Endothelial cell of umbilical vein (primary cell): ENCODE measurements at regions not wholly inside any gene's neighbourhood (a gene's known extent, or its start where the extent isn't known, plus 50 kb on each side); places are given as distances from the start of the nearest gene placed in this dataset.

ENCODE experiments used
- BruUV-seq: library from RNA; stranded (reverse); fragments of 400-500 nt; replicated peaks from 2 replicates; lab custom pipeline; 2021; lab: Mats Ljungman, UMichigan
- CTCF ChIA-PET: fragments of 300-600, 350-600 bp; sonication (Branson Sonifier 250); formaldehyde crosslinking; loops from one replicate; lab custom pipeline; 2021; ENCODE audit warnings: antibody characterized with exemption, inconsistent platforms; lab: Charles Lee
- POLR2A ChIA-PET: fragments of 300-600, 350-600 bp; sonication (Branson Sonifier 250); formaldehyde crosslinking; loops from one replicate; lab custom pipeline; 2021; ENCODE audit warnings: antibody characterized with exemption, inconsistent platforms; lab: Charles Lee
- DNase-seq: peaks from one replicate; pipeline ENCODE4 v3.0.0-alpha.2; 2011; ENCODE audit warnings: low read depth, low spot score
- FAIRE-seq: peaks from 2 replicates; lab custom pipeline; 2011; peaks lifted over from hg19 to GRCh38; lab: Jason Lieb, UNC
- H2AFZ ChIP-seq: 2 replicates; pipeline ENCODE4 v1.6.0; 2012; ENCODE audit warnings: low read depth, low read length, control low read depth, inconsistent platforms
- H3K27ac ChIP-seq: 2 replicates; pipeline ENCODE4 v1.5.1; 2011; ENCODE audit warnings: low read depth, mild to moderate bottlenecking, control low read depth, low read length, moderate library complexity; ENCODE audit not compliant: insufficient read depth
- H3K27me3 ChIP-seq, 2 experiments: 2 replicates each; pipeline versions ENCODE4 v1.6.0 to v1.6.1; 2011; ENCODE audit warnings: low read length in 2 of 2, mixed read lengths in 1 of 2; ENCODE audit not compliant: control insufficient read depth in 2 of 2, insufficient read depth in 2 of 2
- H3K36me3 ChIP-seq, 2 experiments: 2 replicates in 1 of 2; 3 replicates in 1 of 2; pipeline ENCODE4 v1.5.1; 2011; ENCODE audit warnings: low read length in 2 of 2, mild to moderate bottlenecking in 1 of 2, moderate library complexity in 1 of 2; ENCODE audit not compliant: control insufficient read depth in 2 of 2, insufficient read depth in 2 of 2; ENCODE audit errors: extremely low read depth in 1 of 2
- H3K4me1 ChIP-seq: 3 replicates; pipeline ENCODE4 v1.5.1; 2011; ENCODE audit warnings: mild to moderate bottlenecking, low read length; ENCODE audit not compliant: control insufficient read depth, insufficient read depth; ENCODE audit errors: extremely low read depth
- H3K4me2 ChIP-seq: 2 replicates; pipeline ENCODE4 v1.6.1; 2011; ENCODE audit warnings: low read length, control low read depth, mixed read lengths; ENCODE audit not compliant: insufficient read depth
- H3K4me3 ChIP-seq, 3 experiments: fragments of 200-600 bp in 1 of 3; sonication (generic), shearing (Covaris generic) in 1 of 3; replicated peaks in 1 of 3; 2 replicates each; pipeline ENCODE4 v1.5.1; 2011 to 2016; ENCODE audit warnings: control low read depth in 3 of 3, low read length in 3 of 3, mild to moderate bottlenecking in 2 of 3, inconsistent platforms in 1 of 3, low read depth in 1 of 3, moderate library complexity in 1 of 3; ENCODE audit not compliant: insufficient read depth in 1 of 3
- H3K79me2 ChIP-seq: 2 replicates; pipeline ENCODE4 v1.6.0; 2012; ENCODE audit warnings: low read length, inconsistent platforms; ENCODE audit not compliant: control insufficient read depth, insufficient read depth
- H3K9ac ChIP-seq: replicated peaks from 2 replicates; pipeline ENCODE3; 2011; ENCODE audit warnings: low read length, control low read depth; ENCODE audit not compliant: insufficient read depth; ENCODE audit errors: extremely low read depth
- H3K9me1 ChIP-seq: replicated peaks from 3 replicates; pipeline ENCODE4 v1.6.0; 2011; ENCODE audit warnings: mild to moderate bottlenecking, low read length; ENCODE audit not compliant: control insufficient read depth, insufficient read depth; ENCODE audit errors: extremely low read depth
- H3K9me3 ChIP-seq: replicated peaks from 2 replicates; pipeline ENCODE4 v1.5.1; 2012; ENCODE audit warnings: low read length, inconsistent platforms; ENCODE audit not compliant: control insufficient read depth, insufficient read depth
- H4K20me1 ChIP-seq: replicated peaks from 2 replicates; pipeline ENCODE3; 2011; ENCODE audit warnings: mild to moderate bottlenecking, low read length; ENCODE audit not compliant: control insufficient read depth, insufficient read depth; ENCODE audit errors: extremely low read depth
- EZH2 ChIP-seq: IDR thresholded peaks from 2 replicates; pipeline ENCODE4 v1.6.1; 2012; ENCODE audit warnings: borderline replicate concordance, low read depth, mild to moderate bottlenecking, moderate library complexity, low read length, inconsistent platforms; ENCODE audit not compliant: severe bottlenecking
- FOS ChIP-seq: IDR thresholded peaks from 2 replicates; pipeline ENCODE4 v1.6.1; 2011; ENCODE audit warnings: mild to moderate bottlenecking, low read length, moderate library complexity, borderline replicate concordance; ENCODE audit not compliant: insufficient read depth
- GATA2 ChIP-seq: IDR thresholded peaks from 2 replicates; pipeline ENCODE4 v1.7.0; 2011; ENCODE audit warnings: low read depth, mild to moderate bottlenecking, moderate library complexity, mixed read lengths, low read length; ENCODE audit not compliant: insufficient read length, insufficient read depth
- JUN ChIP-seq: IDR thresholded peaks from 2 replicates; pipeline ENCODE4 v1.6.1; 2011; ENCODE audit warnings: borderline replicate concordance, low read depth; ENCODE audit not compliant: insufficient read length, insufficient read depth
- MYC ChIP-seq: IDR thresholded peaks from one replicate; pipeline ENCODE4 v1.6.1; 2011; ENCODE audit warnings: mild to moderate bottlenecking, low read depth, low read length
- POLR2A ChIP-seq: IDR thresholded peaks from 2 replicates; pipeline ENCODE4 v1.6.1; 2012; ENCODE audit warnings: low read depth, mild to moderate bottlenecking, control low read depth, low read length
- POLR2AphosphoS5 ChIP-seq: IDR thresholded peaks from 2 replicates; pipeline ENCODE4 v1.6.1; 2012; ENCODE audit warnings: low read depth, mild to moderate bottlenecking, control low read depth, low read length, moderate library complexity; ENCODE audit not compliant: insufficient read depth
- dilution Hi-C: fragments of 300-500 bp; cut with MboI; formaldehyde crosslinking; loops from one replicate; pipeline ENCODE4 v1.15.0; 2019; ENCODE audit warnings: low sequenced_read_pairs; ENCODE audit not compliant: extremely low pct_ligation_motif_present
- intact Hi-C: fragments of 100-400 bp; cut with micrococcal nuclease; formaldehyde crosslinking; loops from one replicate; pipeline ENCODE4 v1.10.0; 2022
- TF ChIP-seq, protein P1 (sequence below): IDR thresholded peaks from 2 replicates; pipeline ENCODE4 v1.6.1; 2011; ENCODE audit not compliant: insufficient read depth, insufficient read length
- TF ChIP-seq, protein P2 (sequence below), 2 donors: IDR thresholded peaks; 1 replicate in 1 of 2; 2 replicates in 1 of 2; pipeline ENCODE4 v1.5.1; 2011; ENCODE audit warnings: low read length in 2 of 2, mild to moderate bottlenecking in 2 of 2, moderate library complexity in 2 of 2, control low read depth in 1 of 2, inconsistent platforms in 1 of 2, low read depth in 1 of 2; ENCODE audit not compliant: insufficient read depth in 1 of 2; ENCODE audit errors: extremely low read depth in 1 of 2

DNA sequence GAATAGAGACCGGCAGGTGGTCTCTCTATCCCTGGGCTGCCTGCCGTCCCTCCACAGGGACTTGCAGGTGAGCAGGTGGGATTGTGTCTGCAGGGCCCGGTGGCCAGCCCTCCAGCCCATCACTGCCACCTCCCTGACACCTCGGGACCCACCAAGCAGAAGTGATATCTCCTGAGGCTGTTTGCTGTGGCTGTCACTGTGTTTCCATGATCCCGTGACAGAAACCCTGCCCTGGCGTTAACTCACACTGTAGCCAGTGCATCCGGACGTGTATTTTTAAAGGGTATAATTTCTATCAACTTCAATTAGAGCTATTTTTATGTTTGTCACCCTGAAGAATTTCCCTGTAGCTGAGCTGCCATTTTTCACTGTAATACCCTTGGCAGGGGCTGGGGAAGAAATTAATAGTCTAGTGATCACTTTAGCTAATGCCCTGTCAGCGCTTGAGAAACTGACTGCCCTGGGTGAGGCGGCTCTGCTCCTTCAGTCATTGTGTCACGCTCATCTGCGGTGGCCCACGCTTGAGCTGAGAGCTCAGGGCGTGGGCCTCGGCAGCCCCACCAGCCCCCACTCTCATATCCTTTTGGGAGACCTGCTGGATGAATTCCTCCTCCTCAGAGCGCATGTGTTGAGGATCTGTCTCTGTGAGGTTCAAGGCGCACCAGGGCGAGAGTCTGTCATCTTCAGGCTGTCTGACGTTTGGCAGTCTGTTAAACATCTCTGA is 229.9 kb upstream of the CIBAR2 start:
- no TSS peak for BruUV-seq
- Histone ChIP-seq H3K79me2 (no peaks in the 10 kb centered on the region), H3K9me3 (no peaks in the 10 kb centered on the region), H3K4me2 (no peak overlapping the region), H4K20me1 (no peaks in the 10 kb centered on the region), H3K27me3 (no peaks in the 10 kb centered on the region), H3K9me1 (no peaks in the 10 kb centered on the region), H3K4me3 (no peak overlapping the region), H3K27ac (no peak overlapping the region), H3K4me1 (no peaks in the 10 kb centered on the region), H2AFZ (no peak overlapping the region), H3K36me3 (no peaks in the 10 kb centered on the region), H3K9ac (no peak overlapping the region)
- DNase-seq (no peak), FAIRE-seq (no peak)
- ChIA-PET POLR2A (no interaction called here), CTCF (interaction anchor here (1.6 kb wide), 1 partner anchor 45 kb away, joined by 4 read pairs; no protein-coding TSS in a partner anchor)
- intact Hi-C loops: no loop called here
- dilution Hi-C loops: no loop called here
- TF ChIP-seq MYC: no peak
- TF ChIP-seq, protein P1, sequence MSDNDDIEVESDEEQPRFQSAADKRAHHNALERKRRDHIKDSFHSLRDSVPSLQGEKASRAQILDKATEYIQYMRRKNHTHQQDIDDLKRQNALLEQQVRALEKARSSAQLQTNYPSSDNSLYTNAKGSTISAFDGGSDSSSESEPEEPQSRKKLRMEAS: no peak
- TF ChIP-seq EZH2: no peak
- TF ChIP-seq, protein P2, sequence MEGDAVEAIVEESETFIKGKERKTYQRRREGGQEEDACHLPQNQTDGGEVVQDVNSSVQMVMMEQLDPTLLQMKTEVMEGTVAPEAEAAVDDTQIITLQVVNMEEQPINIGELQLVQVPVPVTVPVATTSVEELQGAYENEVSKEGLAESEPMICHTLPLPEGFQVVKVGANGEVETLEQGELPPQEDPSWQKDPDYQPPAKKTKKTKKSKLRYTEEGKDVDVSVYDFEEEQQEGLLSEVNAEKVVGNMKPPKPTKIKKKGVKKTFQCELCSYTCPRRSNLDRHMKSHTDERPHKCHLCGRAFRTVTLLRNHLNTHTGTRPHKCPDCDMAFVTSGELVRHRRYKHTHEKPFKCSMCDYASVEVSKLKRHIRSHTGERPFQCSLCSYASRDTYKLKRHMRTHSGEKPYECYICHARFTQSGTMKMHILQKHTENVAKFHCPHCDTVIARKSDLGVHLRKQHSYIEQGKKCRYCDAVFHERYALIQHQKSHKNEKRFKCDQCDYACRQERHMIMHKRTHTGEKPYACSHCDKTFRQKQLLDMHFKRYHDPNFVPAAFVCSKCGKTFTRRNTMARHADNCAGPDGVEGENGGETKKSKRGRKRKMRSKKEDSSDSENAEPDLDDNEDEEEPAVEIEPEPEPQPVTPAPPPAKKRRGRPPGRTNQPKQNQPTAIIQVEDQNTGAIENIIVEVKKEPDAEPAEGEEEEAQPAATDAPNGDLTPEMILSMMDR (IDR thresholded peaks at IDR 0.05; ENCODE audit: extremely low read depth in 1 of 2, insufficient read depth in 1 of 2, low read depth in 1 of 2, low read length in 2 of 2): no peak
- no peak for TF ChIP-seq JUN
- no peak for TF ChIP-seq GATA2
- no peak for TF ChIP-seq FOS
- TF ChIP-seq POLR2AphosphoS5: no peak
- no peak for TF ChIP-seq POLR2A
